HepG2 (cell line): ENCODE measurements at regions not wholly inside any gene's neighbourhood (a gene's known extent, or its start where the extent isn't known, plus 50 kb on each side); places are given as distances from the start of the nearest gene placed in this dataset.

Source experiments
- NFKB2 ChIP-seq: sonication (generic); formaldehyde crosslinking; IDR thresholded peaks from 2 replicates; pipeline ENCODE4 v1.4.0; 2020; ENCODE audit warnings: missing genetic modification reagents, borderline replicate concordance
- POLR2AphosphoS5 ChIP-seq: IDR thresholded peaks from 2 replicates; pipeline ENCODE4 v1.6.1; 2012; ENCODE audit warnings: low read depth, low read length
- SATB2 ChIP-seq: sonication (generic); formaldehyde crosslinking; IDR thresholded peaks from 2 replicates; pipeline ENCODE4 v1.5.0; 2020; ENCODE audit warnings: missing genetic modification reagents
- SRSF4 ChIP-seq: fragments of 200-400 bp; formaldehyde crosslinking; IDR thresholded peaks from one replicate; pipeline ENCODE4 v1.6.1; 2018; ENCODE audit warnings: mild to moderate bottlenecking, low read depth, low read length, moderate library complexity; ENCODE audit not compliant: poor library complexity, severe bottlenecking
- TF ChIP-seq, protein P1 (sequence below): sonication (generic); formaldehyde crosslinking; conservative IDR thresholded peaks from 2 replicates; pipeline ENCODE4 v1.4.0; 2020; ENCODE audit warnings: missing genetic modification reagents
- TF ChIP-seq, protein P2 (sequence below): sonication (generic); formaldehyde crosslinking; IDR thresholded peaks from 2 replicates; pipeline ENCODE4 v1.8.0; 2022; ENCODE audit warnings: mild to moderate bottlenecking, missing genetic modification reagents; ENCODE audit not compliant: insufficient replicate concordance

DNA sequence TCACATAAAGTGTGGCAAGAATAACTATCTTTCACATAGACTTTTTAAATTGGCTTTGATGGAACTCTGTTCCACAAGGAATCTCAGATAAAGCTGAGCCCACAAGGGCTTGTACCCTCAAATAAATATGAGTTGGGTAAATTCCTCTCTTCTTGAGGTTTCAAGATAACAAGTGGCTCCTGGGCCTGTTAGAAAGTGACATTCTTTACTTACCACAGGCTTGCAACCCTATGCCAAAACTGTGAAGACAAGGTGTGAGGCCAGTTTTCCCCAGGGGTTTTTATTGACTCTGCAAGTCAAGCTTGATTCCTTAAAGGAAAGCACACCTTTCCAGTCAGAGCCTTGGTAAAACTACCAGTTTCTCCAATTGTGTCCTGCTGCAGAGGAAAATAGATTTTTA, 664.8 kb upstream of the GJE1 start:
- TF ChIP-seq, protein P1, sequence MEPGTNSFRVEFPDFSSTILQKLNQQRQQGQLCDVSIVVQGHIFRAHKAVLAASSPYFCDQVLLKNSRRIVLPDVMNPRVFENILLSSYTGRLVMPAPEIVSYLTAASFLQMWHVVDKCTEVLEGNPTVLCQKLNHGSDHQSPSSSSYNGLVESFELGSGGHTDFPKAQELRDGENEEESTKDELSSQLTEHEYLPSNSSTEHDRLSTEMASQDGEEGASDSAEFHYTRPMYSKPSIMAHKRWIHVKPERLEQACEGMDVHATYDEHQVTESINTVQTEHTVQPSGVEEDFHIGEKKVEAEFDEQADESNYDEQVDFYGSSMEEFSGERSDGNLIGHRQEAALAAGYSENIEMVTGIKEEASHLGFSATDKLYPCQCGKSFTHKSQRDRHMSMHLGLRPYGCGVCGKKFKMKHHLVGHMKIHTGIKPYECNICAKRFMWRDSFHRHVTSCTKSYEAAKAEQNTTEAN, result no peak
- TF ChIP-seq, protein P2, sequence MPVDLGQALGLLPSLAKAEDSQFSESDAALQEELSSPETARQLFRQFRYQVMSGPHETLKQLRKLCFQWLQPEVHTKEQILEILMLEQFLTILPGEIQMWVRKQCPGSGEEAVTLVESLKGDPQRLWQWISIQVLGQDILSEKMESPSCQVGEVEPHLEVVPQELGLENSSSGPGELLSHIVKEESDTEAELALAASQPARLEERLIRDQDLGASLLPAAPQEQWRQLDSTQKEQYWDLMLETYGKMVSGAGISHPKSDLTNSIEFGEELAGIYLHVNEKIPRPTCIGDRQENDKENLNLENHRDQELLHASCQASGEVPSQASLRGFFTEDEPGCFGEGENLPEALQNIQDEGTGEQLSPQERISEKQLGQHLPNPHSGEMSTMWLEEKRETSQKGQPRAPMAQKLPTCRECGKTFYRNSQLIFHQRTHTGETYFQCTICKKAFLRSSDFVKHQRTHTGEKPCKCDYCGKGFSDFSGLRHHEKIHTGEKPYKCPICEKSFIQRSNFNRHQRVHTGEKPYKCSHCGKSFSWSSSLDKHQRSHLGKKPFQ, result no peak
- TF ChIP-seq SATB2 (CRISPR knock-in tag) (no peak), NFKB2 (CRISPR knock-in tag) (no peak), POLR2AphosphoS5 (no peak), SRSF4 (no peak)
